Stimulated activated CD4-positive, alpha-beta T cell treated with anti-CD3 and anti-CD28 coated beads, TNF-alpha, amount 100 ng/mL, for 48 hours (primary cell): ENCODE measurements at regions not wholly inside any gene's neighbourhood (a gene's known extent, or its start where the extent isn't known, plus 50 kb on each side); places are given as distances from the start of the nearest gene placed in this dataset.

ENCODE experiments used
- DNase-seq, 3 donors: peaks; one replicate each; pipeline ENCODE4 v3.0.0-alpha.2; 2020; ENCODE audit warnings: low read depth in 3 of 3

- no peak for DNase-seq
Measured at GRCh38 chr12:69096669-69097335, 142.6 kb upstream of the CPSF6 start.

- DNase-seq: no peak
Measured at GRCh38 chr12:69097619-69098368, 141.6 kb upstream of the CPSF6 start.

GRCh38 chr12:69099201-69099837 lies 140.1 kb upstream of the CPSF6 start:
- DNase-seq: peak in 1 of 3 donors; percentile 2

- DNase-seq: no peak
Measured at GRCh38 chr12:69101505-69101904, 137.9 kb upstream of the CPSF6 start.

- no peak for DNase-seq
Measured at GRCh38 chr12:69102856-69103255, 136.5 kb upstream of the CPSF6 start.

- DNase-seq: no peak
Measured at GRCh38 chr12:69105101-69105962, 134.0 kb upstream of the CPSF6 start.

GRCh38 chr12:69106482-69107118 lies 132.8 kb upstream of the CPSF6 start:
- DNase-seq: no peak

GRCh38 chr12:69107541-69107940 lies 131.8 kb upstream of the CPSF6 start:
- DNase-seq: no peak

- DNase-seq: no peak
Measured at GRCh38 chr12:69108037-69108436, 131.3 kb upstream of the CPSF6 start.

GRCh38 chr12:69112616-69113015 lies 126.8 kb upstream of the CPSF6 start:
- no peak for DNase-seq

GRCh38 chr12:69115099-69115498 lies 124.3 kb upstream of the CPSF6 start:
- DNase-seq: no peak

GRCh38 chr12:69115951-69116350 lies 123.4 kb upstream of the CPSF6 start:
- DNase-seq: no peak

- no peak for DNase-seq
Measured at GRCh38 chr12:69117566-69118266, 121.7 kb upstream of the CPSF6 start.

- no peak for DNase-seq
Measured at GRCh38 chr12:69118516-69118915, 120.9 kb upstream of the CPSF6 start.

- DNase-seq: no peak
Measured at GRCh38 chr12:69119770-69120169, 119.6 kb upstream of the CPSF6 start.

GRCh38 chr12:69120354-69120753 lies 119.0 kb upstream of the CPSF6 start:
- DNase-seq: no peak

GRCh38 chr12:69123311-69123710 lies 116.1 kb upstream of the CPSF6 start:
- DNase-seq: no peak

- DNase-seq: no peak
Measured at GRCh38 chr12:69123919-69124638, 115.3 kb upstream of the CPSF6 start.

- DNase-seq: no peak
Measured at GRCh38 chr12:69129017-69129416, 110.4 kb upstream of the CPSF6 start.

- DNase-seq: no peak
Measured at GRCh38 chr12:69129564-69129963, 109.8 kb upstream of the CPSF6 start.
